Activated CD4-positive, CD25-positive, alpha-beta regulatory T cell treated with anti-CD3 and anti-CD28 coated beads, Interleukin-2, amount 50 U/mL, for 72 hours (primary cell): ENCODE measurements at regions not wholly inside any gene's neighbourhood (a gene's known extent, or its start where the extent isn't known, plus 50 kb on each side); places are given as distances from the start of the nearest gene placed in this dataset.
"Not testable (repeated sequence)": the region's sequence is repeated elsewhere in the genome, so short reads cannot be mapped to it uniquely, and the experiment has no call there.

Source experiments
- DNase-seq: peaks from one replicate; pipeline ENCODE4 v3.0.0; 2021

DNA sequence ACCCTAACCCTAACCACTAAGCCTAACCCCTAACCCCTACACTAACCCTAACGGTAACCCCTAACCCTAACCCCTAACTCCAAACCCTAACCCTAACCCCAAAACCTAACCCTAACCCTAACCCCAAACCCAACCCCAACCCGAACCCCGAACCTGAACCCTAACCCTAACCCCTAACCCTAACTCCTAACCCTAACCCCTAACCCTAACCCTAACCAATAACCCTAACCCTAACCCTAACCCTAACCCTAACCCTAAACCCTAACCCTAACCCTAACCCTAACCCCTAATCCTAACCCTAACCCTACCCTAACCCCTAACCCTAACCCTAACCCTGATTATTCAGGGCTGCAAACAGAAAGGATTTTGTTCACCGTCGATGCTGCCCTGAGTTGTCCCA, 144.6 kb upstream of the DUSP22 start:
- not testable (repeated sequence) for DNase-seq

DNA sequence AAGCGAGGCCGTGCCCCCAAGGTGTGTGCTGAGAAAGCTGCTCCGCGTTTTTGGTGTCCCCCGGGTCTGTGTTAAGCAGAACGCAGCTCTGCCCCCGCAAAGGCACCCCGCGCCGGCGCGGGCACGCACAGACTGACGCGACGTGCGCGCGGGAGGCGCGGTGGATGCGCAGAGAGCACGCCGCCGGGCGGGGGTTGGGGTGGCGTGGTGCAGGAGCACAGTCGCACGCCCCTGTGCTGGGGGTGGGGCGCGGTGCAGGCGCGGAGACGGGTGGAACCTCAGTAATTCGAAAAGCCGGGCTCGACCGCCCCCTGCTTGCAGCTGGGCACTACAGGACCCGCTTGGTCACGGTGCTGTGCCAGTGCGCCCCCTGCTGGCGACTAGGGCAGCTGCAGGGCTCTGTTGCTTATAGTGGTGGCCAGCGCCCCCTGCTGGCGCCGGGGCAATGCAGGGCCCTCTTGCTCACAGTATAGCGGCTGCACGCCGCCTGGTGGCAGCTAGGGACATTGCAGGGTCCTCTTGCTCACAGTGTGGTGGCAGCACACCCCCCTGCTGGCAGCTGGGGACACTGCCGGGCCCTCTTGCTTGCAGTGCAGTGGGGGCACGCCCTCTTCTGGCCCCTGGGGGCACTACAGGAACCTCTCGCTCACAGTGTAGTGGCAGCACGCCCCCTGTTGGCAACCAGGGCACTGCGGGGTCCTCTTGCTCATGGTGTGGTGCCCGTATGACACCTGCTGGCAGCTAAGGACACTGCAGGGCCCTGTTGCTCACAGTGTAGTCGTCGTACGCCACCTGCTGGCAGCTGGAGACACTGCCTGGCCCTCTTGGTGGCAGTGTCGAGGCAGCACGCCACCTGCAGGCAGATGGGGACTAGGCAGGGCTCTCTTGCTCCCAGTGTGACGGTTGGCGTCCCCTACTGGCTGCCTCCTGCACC, 144.0 kb upstream of the DUSP22 start:
- DNase-seq: peak; percentile 89

DNA sequence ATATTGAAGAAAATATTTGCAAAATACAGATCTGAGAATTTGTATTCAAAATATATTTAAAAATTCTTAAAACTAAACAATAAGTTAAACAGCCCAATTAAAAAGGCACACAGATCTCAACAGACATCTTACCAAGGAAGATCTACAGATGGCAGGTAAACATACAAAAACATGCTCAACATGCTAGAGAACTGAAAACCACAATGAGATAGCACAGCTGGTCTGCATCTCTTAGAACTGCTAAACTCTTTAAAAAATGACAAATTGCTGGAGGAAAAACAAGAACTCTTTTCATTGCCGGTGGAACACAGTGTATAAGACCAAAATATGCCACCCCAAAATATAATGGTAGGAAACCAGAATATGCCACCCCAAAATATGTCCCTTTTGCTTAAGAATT, 142.1 kb upstream of the DUSP22 start:
- not testable (repeated sequence) for DNase-seq

DNA sequence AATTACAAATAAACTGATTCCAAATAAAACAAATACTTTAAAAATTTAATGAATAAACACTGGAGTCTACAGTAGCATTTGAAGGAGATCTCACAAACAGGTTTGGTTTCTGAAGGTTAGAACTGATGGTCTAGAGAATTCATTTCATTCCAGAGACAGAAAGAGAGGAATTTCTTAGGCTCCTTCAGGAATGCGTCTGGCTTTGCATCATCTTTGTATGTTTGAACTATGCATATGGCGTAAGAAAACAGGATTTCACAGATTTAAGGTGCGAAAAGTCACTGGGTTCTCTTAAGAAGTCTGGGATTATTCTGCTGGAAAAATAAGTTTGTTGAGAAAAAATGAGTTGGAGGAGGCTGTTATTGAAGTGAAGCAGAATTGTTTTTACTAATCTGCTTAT, 139.9 kb upstream of the DUSP22 start:
- DNase-seq: not testable (repeated sequence)

DNA sequence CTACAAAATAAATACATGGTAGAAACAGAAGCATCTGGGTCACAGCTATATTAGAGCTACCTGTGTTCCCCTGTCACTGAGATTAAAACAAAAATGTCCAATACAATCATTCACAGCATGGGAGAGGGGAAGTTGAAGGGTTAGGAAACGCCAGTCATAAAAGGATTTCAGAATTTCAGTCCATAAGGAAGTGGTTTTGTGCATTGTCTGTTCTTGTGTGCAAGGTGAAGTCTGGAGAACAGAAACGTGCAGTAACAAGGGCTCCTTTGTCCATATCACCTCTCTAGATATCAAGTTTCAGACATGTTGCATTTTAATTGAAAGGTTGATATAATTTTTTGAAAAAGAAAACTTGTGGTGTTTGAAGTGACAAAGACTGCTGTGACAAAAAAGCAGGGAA, 139.3 kb upstream of the DUSP22 start:
- not testable (repeated sequence) for DNase-seq

DNA sequence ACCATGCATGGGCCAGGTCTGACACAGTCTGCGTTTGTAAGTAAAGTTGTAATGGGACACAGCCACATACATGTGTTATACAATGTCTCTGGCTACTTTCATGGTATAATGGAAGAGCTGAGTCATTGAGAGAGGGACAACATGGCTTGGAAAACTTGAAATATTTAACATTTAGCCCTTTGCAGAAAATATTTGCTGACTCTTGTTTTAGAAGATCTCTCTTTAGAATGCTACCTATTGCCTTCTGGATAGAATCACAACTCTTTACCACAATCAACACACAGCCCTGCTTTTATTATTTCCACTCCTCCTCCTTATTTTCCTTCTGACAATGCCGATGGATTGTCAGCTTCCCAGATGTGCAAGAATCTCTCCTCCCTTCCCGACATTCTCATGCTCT, 138.4 kb upstream of the DUSP22 start:
- DNase-seq: not testable (repeated sequence)

DNA sequence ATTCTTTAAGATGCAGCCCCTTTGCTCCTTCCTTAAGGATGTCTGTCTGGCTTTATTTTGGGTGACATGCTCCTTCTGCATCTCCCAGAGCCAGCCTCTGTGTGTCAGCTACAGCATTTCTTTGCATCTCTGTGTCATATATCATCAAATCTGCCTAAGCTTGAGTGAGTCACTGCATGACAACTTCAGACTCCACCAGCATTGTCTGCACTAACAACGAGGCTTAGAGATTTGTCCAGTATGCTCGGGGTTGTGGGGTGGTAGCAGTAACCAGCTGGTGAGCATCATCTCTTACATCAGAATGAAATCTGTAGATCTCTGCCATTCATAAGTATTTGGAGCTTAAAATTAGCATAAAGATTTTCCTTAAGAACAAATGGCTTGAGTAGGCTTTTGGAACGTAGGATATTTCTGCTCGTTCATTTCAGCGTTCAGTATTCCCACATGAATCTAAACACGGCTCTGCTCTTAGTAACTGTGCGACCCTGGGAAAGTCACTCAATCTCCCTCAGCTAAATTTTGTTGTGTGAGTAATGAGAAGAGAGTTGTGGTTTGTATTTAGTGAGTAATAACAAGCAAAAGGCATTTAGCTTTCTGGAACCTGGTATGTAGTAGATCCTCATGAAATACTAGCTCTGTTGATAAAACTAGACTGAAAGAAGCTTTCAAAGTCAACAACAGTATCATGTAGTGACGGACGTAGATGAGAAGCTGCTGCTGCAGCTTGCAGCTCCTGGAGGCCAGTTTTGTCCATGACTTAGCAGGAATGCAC, 137.8 kb upstream of the DUSP22 start:
- not testable (repeated sequence) for DNase-seq

DNA sequence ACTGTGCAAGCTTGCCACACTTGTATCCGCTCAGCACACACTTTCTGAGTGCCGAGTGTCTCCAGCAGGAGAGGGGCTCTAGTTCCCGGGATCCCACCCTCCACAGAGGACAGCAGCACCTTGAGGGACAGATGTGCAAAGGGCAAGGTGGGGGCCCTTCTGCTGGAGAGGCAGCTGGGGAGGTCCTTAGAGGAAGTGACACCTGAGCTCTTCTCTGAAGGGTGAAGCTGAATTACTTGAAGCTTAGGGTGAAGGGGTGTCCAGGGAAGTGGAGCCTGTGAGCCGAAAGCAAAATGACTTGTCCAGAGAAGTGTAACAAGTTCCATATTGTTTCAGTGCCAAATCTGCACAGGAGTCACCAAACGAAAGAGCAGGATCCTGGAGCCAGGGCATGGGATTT, 136.3 kb upstream of the DUSP22 start:
- no peak for DNase-seq

DNA sequence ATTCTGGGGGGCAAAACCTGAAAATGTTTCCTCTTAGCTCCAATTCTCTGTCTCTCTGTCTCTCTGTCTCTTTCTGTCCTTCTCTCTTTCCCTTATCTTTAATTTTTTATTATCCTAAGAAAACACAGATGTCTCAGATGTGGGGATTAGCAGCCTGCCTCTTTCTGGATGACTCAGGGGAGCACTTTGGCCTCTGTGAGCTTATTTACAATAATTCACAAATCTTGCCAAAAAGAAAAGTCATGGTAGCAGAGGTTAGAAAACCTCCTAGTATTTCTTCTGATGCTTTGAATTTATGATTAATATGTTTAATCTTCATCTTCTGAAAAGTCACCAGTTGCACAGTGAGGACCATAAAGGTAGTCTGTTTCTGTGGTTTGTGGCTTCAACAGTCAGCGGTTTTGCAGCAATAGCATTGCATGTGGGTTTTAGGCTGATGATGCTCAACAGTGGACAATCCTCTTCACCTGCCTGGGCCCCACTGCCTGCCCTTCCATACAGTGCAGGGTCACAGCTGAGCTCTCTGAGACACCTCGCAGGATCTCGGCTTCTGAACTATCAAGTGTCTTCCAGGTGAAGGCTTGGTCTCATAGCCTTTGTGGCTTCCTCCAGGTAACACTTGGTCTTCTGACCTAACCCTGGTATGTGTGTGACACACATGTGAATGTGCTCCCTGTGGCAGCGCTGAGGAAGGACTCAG, 135.7 kb upstream of the DUSP22 start:
- DNase-seq: not testable (repeated sequence)

DNA sequence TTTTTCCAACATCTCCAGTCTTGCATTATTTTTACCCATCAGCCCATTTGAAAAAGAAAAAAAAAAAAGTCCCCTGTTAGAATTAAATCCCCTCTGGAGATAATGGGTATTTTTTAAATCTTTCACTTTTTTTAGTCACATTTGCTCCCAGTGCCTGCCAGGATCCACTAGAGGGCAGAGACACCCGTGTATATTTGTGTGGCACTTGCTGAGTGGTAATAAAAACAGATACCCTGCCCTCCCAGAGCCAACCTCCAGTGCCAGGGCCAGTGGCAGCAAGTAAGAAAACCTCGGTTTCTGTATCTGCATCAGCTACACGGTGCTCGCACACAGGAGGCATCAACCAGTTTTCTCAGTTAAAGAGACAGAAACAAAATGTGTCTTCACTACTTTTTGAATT, 135.1 kb upstream of the DUSP22 start:
- DNase-seq: not testable (repeated sequence)

DNA sequence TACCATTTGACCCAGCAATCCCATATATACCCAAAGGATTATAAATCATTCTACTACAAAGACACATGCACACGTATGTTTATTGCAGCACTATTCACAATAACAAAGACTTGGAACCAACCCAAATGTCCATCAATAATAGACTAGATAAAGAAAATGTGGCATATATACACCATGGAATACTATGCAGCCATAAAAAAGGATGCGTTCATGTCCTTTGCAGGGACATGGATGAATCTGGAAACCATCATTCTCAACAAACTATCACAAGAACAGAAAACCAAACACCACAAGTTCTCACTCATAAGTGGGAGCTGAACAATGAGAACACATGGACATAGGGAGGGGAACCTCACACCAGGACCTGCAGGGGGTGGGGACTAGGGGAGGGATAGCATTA, 130.6 kb upstream of the DUSP22 start:
- not testable (repeated sequence) for DNase-seq

DNA sequence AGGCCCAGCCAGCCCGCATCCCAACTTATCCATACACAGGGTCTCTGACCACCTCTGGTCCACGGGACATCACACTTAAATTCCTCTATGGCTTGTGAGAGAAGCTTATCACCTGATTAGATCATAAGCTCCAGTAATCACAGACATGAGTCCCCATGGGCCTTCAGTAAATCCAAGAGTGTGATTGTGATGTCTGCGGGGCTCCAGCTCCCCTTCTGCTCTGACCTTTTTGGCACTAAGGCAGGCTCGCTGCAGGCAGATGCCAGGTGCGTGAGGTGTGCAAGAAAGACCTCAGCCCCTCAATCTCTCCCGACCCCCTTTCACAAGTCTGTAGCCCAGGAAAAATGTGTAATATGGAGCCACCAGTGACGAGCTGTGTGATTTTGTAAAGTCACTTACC, 127.6 kb upstream of the DUSP22 start:
- DNase-seq: no peak

DNA sequence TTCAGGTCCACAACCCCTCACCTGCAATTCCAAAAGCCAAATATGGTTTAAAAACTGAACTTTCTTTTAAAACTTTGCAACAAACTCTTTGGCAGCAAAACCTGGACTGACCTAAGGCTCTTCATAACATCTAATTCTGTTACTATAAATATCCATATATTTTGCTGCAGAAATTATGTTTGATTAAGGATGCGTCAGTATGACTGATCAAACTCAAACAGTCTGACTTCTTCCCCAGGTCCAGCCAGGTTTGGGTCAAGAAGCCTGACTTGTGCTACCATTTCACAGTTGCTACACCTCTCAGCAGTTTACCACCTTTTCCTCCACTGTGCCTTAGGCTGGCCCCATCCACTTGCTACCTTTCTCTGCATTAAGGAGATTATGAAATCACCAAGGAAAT, 127.0 kb upstream of the DUSP22 start:
- no peak for DNase-seq

DNA sequence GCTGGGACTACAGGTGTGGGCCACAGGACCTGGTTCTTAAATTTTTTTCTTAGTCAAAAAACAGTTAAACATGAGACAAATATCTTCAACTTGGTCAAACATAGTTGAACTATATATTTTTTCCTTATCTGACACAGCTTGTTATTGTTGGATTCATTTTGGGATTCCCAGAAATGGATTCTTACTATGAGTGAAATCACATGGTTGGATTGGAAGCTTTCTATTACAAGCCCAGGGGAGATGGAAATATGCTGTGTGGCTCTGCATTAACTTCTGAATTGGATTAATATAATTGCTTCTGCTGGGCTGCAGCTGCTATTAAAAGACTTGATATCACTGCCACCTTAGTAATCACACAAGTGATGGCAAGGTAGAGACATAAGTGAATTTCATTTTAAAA, 126.4 kb upstream of the DUSP22 start:
- DNase-seq: no peak

DNA sequence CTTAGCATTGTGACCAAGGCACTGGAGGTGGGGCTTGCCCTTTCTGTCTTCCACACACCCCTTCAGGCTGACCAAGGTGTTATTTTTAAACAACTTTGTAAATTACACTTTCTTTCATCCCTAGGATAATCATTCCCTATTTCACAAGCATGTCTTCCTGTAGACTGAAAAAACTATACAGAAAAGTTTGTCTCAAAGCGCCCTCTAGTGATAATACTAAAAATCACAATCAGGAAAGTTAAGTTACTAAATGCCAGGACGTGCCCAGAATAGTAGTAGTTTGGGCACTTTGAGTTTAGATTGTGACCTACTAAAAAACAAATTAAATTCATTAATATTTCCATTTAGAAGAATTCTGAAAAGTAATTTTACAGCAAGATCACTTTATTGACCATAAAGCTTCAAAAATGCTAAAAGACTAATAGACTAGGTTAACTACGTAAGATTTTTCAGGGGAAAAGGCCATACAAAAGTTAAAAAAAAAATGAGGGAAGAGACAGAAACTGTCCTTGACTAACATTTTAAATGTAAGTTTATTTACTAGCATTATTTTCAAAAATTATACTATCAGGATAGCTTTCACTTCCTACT, 123.3 kb upstream of the DUSP22 start:
- DNase-seq: no peak

DNA sequence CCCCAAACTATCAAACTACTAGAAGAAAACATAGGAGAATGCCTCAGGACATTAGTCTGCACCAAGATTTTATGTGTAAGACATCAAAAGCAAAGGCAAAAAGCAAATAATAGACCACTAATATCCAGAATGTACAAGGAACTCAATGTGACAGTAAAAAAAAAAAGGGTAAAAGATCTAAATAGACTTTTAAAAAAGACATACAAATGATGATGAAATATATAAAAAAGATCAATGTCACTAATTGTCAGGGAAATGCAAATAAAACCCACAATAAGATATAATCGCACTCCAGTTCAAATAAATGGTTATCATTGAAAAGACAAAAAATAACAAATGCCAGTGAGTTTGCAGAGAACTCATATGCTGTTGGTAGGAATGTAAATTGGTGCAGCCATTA, 118.3 kb upstream of the DUSP22 start:
- DNase-seq: no peak

DNA sequence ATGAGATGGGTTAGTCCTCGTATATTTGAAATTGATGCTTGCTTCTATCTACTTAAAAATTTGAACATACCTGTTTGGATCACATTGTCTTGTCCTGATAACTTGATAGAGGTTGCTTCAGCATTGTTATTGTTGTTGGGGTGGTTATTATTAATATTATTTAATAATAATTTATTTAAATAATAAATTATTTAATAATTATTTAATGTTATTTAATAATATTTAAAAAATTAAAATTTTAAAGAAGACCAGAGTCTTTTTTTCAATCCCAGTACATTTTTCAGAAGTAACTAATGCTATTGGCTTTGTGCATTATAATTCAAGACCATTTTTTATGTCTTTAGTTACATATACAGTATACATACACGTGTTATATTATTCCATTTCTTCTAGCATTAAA, 116.6 kb upstream of the DUSP22 start:
- no peak for DNase-seq

DNA sequence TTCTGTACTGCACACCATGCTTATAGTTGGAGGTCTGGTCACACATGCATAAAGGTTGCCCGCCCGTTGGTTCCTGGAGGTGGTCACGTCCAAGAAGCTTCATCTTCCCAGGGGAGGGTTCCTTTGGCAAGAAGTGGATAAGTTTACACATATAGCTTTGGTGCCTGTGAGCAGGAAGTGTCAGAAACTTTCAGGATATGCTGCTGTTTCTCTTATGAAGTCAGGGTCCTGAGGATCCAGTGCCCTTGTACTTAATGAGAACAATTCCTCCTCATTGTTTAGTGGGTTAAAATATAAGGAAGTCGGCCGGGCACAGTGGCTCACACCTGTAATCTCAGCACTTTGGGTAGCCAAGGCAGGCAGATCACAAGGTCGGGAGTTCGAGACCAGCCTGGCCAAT, 115.5 kb upstream of the DUSP22 start:
- DNase-seq: no peak

DNA sequence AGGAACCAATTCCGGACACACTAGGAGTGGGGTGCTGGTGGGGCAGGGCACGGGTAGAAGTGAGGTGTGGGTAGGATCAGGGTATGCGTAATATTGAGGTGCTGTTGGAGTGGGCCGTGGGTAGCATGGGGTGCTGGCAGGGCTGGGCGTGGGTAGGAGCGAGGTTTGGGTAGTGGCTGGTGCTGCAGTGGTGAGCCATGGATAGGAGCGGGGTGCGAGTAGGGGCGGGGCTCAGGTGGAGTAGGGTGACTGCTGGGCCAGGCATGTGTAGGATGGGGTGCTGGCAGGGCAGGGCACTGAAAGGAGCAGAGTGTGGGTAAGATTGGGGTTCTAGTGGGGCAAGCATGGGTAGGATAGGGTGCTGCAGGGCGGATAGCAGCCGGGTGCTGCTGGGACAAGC, 114.2 kb upstream of the DUSP22 start:
- no peak for DNase-seq

DNA sequence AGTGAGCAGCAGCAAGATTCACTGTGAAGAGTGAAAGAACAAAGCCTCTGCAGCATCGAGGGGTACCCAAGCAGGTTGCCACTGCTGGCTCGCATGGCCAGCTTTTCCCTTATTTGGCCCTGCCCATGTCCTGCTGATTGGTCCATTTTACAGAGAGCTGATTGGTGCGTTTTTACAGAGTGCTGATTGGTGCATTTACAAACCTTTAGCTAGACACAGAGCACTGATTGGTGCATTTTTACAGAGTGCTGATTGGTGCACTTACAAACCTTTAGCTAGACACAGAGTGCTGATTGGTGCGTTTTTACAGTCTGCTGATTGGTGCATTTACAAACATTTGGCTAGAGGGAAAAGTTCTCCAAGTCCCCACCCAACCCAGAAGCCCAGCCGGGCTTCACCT, 113.4 kb upstream of the DUSP22 start:
- DNase-seq: not testable (repeated sequence)

DNA sequence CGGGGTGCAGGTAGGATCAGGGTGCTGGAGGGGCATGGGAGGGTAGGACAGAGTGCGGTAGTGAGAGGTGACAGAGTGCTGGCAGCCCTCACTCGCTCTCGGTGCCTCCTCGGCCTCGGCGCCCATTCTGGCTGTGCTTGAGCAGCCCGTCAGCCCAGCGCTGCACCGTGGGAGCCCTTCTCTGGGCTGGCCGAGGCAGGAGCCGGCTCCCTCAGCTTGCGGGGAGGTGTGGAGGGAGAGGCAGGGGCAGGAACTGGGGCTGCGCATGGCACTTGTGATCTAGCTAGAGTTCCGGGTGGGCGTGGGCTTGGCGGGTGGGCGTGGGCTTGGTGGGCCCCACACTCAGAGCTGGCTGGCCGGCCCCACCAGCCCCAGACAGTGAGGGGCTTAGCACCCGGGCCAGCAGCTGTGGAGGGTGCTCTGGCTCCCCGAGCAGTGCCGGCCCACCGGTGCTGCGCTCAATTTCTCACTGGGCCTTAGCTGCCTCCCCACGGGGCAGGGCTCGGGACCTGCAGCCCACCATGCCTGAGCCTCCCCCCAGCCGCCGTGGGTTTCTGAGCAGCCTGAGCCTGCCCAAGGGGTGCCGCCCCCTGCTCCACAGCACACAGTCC, 112.8 kb upstream of the DUSP22 start:
- DNase-seq: no peak

DNA sequence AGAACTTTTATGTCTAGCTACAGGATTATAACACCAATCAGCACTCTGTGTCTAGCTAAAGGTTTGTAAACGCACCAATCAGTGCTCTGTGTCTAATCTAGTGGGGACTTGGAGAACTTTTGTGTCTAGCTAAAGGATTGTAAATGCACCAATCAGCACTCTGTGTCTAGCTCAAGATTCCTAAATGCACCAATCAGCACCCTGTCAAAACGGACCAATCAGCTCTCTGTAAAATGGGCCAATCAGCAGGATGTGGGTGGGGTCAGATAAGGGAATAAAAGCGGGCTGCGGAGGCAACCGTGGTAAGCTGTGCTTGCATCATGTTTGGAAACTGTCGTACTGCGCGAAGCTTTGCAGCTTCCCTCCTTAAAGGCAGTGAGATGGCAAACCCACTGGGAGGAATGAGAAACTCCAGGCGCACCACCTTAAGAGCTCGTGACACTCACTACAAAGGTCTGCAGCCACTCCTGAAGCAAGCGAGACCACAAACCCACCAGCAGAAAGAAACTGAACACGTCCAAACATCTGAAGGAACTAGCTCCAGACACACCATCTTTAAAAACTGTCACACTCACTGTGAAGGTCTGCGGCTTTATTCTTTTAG, 112.1 kb upstream of the DUSP22 start:
- DNase-seq: not testable (repeated sequence)
